Fibroblast of peridontal ligament (primary cell): ENCODE measurements at regions not wholly inside any gene's neighbourhood (a gene's known extent, or its start where the extent isn't known, plus 50 kb on each side); places are given as distances from the start of the nearest gene placed in this dataset.
"Not testable (repeated sequence)": the region's sequence is repeated elsewhere in the genome, so short reads cannot be mapped to it uniquely, and the experiment has no call there.

Experiments
- DNase-seq: peaks from one replicate; pipeline ENCODE4 v3.0.0-alpha.2; 2010; ENCODE audit errors: extremely low read depth

DNA sequence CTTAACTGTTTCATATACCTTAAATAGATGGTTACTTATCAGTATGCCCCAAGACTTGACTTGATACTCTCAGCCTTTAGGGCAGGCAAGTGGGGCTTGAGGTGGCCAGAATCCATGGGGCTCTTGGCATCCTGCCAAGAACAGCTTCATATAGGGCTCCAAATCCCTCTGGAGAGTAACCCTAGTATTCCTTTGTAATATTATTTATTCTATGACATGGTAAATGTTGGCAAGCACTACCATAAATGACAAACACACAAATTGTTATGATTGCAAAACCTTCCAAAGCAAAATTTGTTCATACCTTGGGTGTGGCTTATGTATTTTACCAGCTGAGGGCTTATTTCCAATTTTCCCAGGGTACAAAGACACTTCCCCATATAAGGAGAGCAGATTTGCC lies 257.4 kb upstream of the TRPC7 start:
- DNase-seq, result no peak

- no peak for DNase-seq
These were observed 256.4 kb upstream of the TRPC7 start for GRCh38 chr5:136621743-136622142.

- DNase-seq, result no peak
These were observed 255.3 kb upstream of the TRPC7 start for GRCh38 chr5:136620621-136621020.

DNA sequence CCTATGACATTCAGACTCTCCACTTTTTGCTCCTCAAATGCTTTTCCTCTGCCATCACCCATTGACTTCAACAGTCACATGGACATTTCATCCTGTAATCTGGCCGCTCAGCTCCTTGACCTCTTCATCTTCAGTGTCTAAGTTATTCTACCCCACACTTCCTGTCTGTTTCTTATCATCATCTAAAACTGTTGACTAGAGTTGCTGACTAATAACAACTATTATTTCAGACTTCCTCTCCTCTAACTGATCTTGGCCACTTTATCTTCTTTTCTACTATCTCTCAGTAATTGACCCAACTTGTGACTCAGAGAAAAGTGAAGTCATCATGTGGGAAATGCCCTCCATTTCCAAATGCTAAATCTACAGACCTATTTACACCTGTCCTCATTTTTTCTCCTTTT lies 254.7 kb upstream of the TRPC7 start:
- no peak for DNase-seq

DNA sequence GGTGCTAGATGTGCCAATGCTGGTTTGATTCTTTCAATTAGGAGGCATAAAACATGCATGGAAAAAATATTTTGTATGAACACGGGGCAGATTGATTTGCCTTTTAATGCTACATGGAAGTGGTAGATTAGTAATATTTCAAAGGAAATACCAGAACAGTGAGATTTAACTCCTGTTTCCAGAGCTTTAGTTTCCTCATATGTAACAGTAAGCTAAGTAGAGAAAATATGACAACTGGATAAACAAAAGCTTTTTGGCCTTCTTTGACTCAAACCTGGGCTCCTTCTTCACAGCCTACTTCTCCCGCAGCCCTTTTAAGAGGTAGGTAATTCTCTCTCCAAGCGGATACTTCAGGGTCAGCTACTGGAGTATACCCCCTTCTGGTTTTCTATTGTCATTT lies 254.2 kb upstream of the TRPC7 start:
- DNase-seq, result no peak

GRCh38 chr5:136615251-136616119 lies 250.1 kb upstream of the TRPC7 start:
- DNase-seq, result no peak

DNA sequence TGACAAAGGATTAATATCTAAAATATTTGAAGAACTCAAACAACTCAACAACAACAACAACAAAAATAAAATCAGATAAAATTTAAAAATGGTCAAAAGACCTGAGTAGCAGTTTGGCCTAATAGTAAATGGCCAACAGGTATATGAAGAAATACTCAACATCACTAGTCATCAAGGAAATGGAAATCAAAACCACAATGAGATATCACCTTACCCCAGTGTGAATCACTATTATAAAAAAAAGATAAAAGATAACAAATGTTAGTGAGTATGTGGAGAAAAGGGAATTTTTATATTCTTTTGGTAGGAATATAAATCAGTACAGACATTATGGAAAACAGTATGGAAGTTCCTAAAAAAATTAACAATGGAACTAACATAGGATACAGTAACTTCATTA lies 247.9 kb upstream of the TRPC7 start:
- no peak for DNase-seq

GRCh38 chr5:136605638-136606037 lies 240.3 kb upstream of the TRPC7 start:
- DNase-seq, result no peak

DNA sequence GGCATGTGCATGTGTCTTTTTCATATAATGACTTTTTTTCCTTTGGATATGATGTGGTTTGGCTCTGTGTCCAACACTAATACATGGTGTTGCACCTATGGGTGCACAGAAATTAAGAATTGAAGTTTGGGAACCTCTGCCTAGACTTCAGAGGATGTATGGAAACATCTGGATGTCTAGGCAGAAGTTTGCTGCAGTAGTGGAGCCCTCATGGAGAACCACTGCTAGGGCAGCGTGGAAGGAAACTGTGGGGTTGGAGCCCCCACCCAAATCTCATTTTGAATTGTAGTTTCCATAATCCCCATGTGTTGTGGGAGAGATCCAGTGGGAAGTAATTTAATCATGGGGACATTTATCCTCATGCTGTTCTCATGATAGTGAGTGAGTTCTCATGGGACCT lies 235.0 kb upstream of the TRPC7 start:
- no peak for DNase-seq

DNA sequence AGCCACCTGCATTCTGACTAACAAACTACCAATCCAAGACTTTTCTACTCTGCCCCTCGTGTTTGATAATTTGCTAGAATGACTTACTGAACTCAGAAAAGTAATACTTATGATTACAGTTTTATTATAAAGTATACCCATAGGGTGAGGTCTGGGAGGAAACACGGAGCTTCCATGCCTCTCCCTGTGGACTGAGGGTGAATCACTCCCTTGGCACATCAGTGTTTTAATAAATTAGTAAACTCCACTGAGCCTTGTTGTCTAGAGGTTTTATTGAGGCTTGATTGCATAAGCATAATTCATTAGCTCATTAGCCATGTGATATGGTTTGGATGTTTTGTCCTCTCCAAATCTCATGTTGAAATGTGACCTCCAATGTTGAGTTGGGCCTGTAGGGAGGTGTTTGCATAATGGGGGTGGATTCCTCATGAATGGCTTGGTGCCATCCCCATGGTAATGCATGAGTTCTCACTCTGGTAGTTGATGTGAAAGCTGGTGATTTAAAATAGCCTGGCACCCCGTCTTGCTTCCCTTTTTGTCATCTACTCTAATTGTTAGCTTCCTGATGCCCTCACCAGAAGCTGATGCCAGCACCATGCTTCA lies 233.6 kb upstream of the TRPC7 start:
- no peak for DNase-seq

DNA sequence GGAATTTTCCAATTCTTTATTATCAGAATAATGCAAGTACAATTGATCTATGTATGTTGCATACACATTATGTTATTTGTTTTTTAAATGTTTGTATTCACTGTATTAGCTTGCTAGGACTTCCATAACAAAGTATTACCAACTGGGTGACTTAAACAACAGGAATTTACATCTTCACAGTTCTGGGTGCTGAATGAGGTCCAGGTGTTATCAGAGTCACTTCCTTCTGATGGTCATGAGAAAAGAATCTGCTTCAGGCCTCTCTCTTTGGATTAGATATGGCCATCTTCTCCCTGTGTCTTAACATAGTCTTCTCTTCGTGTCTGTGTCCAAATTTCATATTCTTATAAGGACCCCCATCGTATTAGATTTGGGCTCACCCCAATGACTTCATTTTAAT lies 229.1 kb upstream of the TRPC7 start:
- DNase-seq, result no peak

- DNase-seq, result no peak
These were observed 225.2 kb upstream of the TRPC7 start for GRCh38 chr5:136590581-136590980.

DNA sequence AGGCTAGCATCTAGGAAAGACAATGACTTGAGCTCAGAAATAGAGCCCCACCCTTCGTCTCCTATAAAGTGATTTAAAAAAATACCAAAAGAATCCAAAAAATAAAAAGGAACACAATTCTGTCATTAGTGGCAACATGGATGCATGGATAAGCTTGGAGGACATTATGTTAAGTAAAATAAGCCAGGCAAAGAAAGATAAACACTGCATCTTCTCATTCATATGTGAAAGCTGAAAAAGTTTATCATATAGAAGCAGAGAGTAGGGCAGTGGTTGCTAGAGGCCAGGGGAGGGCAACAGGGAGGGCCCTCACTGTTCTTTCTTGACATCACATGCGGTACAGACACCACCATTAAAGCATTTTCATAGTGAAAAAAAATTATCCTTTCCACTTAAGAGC lies 220.9 kb upstream of the TRPC7 start:
- DNase-seq, result no peak

GRCh38 chr5:136584474-136584873 lies 219.1 kb upstream of the TRPC7 start:
- DNase-seq, result no peak

DNA sequence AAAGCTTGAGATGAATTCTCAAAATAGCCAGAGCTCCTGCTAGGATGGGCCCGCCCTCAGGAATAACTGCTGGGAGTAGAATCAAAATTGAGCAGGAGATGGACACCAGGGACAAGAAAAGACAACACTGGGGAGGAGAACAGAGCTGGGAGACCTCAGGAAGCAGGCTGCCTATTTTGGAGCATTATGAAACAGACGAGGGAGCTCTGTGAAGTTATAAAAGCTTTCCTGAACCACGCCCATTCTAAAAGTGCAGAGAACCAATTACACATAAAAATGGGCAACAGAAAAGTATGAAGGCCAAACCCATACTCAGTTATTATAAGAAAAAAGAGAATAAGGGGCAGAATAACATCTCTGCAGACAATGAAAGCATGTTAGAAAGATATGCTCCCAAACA lies 213.9 kb upstream of the TRPC7 start:
- no peak for DNase-seq

DNA sequence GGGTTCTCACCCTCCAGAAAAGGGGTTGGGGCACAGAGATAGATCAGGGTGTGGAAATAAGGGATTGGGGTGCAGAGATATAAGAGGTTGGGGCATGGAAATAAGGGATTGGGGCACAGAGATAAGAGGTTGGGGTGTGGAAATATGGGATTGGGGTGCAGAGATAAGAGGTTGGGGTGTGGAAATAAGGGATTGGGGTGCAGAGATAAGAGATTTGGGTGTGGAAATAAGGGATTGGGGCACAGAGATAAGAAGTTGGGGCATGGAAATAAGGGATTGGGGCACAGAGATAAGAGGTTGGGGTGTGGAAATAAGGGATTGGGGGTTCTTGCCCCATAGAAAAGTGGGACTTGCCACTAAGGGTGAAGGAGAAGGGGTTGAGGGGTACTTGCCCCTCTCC lies 204.5 kb upstream of the TRPC7 start:
- DNase-seq, result not testable (repeated sequence)

GRCh38 chr5:136565457-136565856 lies 200.1 kb upstream of the TRPC7 start:
- DNase-seq, result not testable (repeated sequence)

DNA sequence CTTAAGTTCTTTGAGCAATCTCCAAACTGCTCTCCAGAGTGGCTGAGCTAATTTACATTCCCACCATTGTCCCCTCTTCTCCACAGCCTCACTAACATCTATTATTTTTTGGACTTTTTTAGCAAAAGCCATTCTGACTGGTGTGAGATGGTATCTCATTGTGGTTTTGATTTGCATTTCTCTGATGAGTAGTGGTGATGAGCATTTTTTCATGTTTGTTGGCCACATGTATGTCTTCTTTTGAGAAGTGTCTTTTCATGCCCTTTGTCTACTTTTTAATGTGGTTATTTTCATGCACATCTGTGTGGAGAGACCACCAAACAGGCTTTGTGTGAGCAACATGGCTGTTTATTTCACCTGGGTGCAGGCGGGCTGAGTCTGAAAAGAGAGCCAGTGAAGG lies 199.7 kb upstream of the TRPC7 start:
- DNase-seq, result not testable (repeated sequence)

DNA sequence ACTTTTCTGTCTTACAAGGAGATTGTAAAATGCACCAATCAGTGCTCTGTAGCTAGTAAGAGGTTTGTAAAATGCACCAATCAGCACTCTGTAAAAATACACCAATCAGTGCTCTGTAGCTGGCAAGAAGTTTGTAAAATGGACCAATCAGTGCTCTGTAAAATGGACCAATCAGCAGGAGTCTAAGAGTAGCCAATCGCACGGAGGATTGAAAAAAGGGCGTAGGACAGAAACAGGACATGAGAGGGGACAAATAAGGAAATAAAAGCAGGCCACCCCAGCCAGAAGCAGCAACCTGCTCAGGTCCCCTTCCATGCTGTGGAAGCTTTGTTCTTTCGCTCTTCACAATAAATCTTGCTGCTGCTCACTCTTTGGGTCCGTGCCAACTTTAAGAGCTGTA lies 199.1 kb upstream of the TRPC7 start:
- DNase-seq, result not testable (repeated sequence)

DNA sequence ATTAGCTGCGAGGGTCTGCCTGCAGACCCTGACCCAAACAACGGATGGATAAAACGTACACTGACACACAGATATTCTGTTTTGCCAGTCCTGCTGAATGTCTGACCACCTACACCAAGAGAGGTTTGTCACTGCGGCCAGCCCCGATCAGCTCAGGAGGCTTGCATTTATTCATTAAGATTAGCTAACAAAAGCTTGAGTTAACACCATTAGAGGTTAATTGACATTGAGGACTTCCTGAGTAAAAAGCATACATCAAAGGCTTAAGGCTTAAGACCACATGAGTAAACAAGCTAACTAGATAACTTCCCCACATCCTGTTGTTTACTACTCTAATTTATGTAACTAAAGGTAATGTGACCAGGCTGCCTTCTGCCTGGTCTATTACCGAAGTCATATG lies 198.1 kb upstream of the TRPC7 start:
- DNase-seq, result no peak

GRCh38 chr5:136560126-136560525 lies 194.8 kb upstream of the TRPC7 start:
- no peak for DNase-seq

DNA sequence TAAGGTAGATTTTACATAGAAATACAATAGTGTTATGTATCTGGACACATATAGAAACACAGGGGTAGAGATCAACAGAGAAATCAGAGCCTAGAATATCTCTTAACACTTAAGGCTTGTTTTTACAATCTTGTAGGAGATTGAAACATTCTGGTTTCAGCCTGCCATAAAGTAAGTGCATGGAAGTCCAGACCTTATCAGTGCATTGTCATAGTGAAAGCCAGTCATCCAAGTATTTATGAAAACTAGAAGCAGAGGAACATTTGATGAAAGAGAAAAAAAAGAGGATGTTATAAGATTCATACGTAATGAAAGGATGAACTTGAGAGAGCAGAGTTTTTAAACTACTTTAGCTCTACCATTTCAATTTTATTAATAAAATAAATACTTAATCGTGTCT lies 194.3 kb upstream of the TRPC7 start:
- no peak for DNase-seq

DNA sequence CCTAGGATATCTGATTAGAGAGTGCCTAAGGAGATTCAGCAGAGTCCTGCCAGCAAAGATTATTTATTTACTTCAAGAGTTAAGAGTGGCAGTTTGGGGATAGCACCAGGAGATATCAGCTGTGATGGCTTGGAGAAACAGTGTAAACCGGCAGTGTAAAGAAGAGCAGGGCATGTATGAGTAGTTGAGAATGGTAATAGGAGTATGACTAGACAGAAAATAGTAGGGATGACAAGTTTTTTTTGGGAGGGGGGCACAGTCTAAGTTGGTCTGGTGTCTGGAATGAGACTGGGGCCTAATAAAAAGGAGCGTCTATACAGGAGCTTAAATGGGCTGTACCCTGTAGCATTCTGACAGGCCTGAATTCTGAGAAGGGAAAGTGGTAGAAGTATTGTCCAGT lies 181.8 kb upstream of the TRPC7 start:
- DNase-seq, result not testable (repeated sequence)

DNA sequence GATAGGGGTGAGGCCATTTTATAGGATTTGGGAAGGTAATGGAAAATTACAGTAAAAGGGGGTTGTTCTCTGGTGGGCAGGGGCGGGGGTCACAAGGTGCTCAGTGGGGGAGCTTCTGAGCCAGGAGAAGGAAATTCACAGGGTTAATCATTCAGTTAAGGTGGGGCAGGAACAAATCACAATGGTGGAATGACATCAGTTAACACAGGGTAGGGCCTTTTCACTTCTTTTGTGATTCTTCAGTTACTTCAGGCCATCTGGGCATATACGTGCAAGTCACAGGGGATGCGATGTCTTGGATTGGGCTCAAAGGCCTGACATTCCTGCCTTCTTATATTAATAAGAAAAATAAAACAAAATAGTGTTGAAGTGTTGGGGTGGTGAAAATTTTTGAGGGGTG lies 181.1 kb upstream of the TRPC7 start:
- DNase-seq, result not testable (repeated sequence)
